T-helper 2 cell treated with Interferon-gamma antibody and Interleukin-4, amounts not matched to agents 5 μg/mL and 100 μg/mL, for 36 hours (primary cell): ENCODE measurements at regions not wholly inside any gene's neighbourhood (a gene's known extent, or its start where the extent isn't known, plus 50 kb on each side); places are given as distances from the start of the nearest gene placed in this dataset.
"Not testable (repeated sequence)": the region's sequence is repeated elsewhere in the genome, so short reads cannot be mapped to it uniquely, and the experiment has no call there.

Experiments used
- DNase-seq: peaks from one replicate; pipeline ENCODE4 v3.0.0; 2021; ENCODE audit warnings: low spot score
- H3K27ac Mint-ChIP-seq: one replicate; pipeline ENCODE4 v1.8.0; 2021; ENCODE audit warnings: mild to moderate bottlenecking, mixed read lengths
- H3K27me3 Mint-ChIP-seq: one replicate; pipeline ENCODE4 v1.8.0; 2021; ENCODE audit warnings: low read depth, mixed read lengths
- H3K36me3 Mint-ChIP-seq: one replicate; pipeline ENCODE4 v1.8.0; 2021; ENCODE audit warnings: low read depth, mixed read lengths
- H3K4me1 Mint-ChIP-seq: one replicate; pipeline ENCODE4 v1.8.0; 2021; ENCODE audit warnings: low read depth, mixed read lengths
- H3K4me3 Mint-ChIP-seq: one replicate; pipeline ENCODE4 v1.8.0; 2022; ENCODE audit warnings: mild to moderate bottlenecking, moderate library complexity, mixed read lengths
- H3K9me3 Mint-ChIP-seq: one replicate; pipeline ENCODE4 v1.8.0; 2021; ENCODE audit warnings: mixed read lengths

GRCh38 chr6:130494729-130495128 is 128.9 kb downstream of the TMEM200A start:
- peaks cover 5% of the 10 kb centered on the region for H3K36me3 Mint-ChIP-seq
- H3K9me3 Mint-ChIP-seq, result peaks cover 25% of the 10 kb centered on the region
- H3K4me3 Mint-ChIP-seq, result no peak overlapping the region
- H3K27me3 Mint-ChIP-seq, result no peaks in the 10 kb centered on the region
- no peak overlapping the region for H3K27ac Mint-ChIP-seq
- DNase-seq, result no peak
- H3K4me1 Mint-ChIP-seq, result peaks cover 3% of the 10 kb centered on the region

GRCh38 chr6:130500693-130501092 is 134.9 kb downstream of the TMEM200A start:
- peaks cover 14% of the 10 kb centered on the region for H3K9me3 Mint-ChIP-seq
- H3K27me3 Mint-ChIP-seq, result no peaks in the 10 kb centered on the region
- H3K27ac Mint-ChIP-seq, result no peak overlapping the region
- H3K4me3 Mint-ChIP-seq, result no peak overlapping the region
- H3K36me3 Mint-ChIP-seq, result peaks cover 20% of the 10 kb centered on the region
- peaks cover 21% of the 10 kb centered on the region for H3K4me1 Mint-ChIP-seq
- no peak for DNase-seq

GRCh38 chr6:130503146-130503545 is 137.3 kb downstream of the TMEM200A start:
- no peak for DNase-seq
- H3K27ac Mint-ChIP-seq, result no peak overlapping the region
- H3K27me3 Mint-ChIP-seq, result no peaks in the 10 kb centered on the region
- H3K36me3 Mint-ChIP-seq, result peaks cover 22% of the 10 kb centered on the region
- H3K4me1 Mint-ChIP-seq, result peaks cover 31% of the 10 kb centered on the region
- no peak overlapping the region for H3K4me3 Mint-ChIP-seq
- H3K9me3 Mint-ChIP-seq, result peaks cover 14% of the 10 kb centered on the region

- H3K27ac Mint-ChIP-seq, result no peak overlapping the region
- no peaks in the 10 kb centered on the region for H3K27me3 Mint-ChIP-seq
- peaks cover 34% of the 10 kb centered on the region for H3K36me3 Mint-ChIP-seq
- H3K4me1 Mint-ChIP-seq, result peaks cover 37% of the 10 kb centered on the region
- H3K9me3 Mint-ChIP-seq, result peaks cover 25% of the 10 kb centered on the region
- no peak overlapping the region for H3K4me3 Mint-ChIP-seq
- no peak for DNase-seq
Observed at GRCh38 chr6:130505808-130506598, 140.2 kb downstream of the TMEM200A start.

DNA sequence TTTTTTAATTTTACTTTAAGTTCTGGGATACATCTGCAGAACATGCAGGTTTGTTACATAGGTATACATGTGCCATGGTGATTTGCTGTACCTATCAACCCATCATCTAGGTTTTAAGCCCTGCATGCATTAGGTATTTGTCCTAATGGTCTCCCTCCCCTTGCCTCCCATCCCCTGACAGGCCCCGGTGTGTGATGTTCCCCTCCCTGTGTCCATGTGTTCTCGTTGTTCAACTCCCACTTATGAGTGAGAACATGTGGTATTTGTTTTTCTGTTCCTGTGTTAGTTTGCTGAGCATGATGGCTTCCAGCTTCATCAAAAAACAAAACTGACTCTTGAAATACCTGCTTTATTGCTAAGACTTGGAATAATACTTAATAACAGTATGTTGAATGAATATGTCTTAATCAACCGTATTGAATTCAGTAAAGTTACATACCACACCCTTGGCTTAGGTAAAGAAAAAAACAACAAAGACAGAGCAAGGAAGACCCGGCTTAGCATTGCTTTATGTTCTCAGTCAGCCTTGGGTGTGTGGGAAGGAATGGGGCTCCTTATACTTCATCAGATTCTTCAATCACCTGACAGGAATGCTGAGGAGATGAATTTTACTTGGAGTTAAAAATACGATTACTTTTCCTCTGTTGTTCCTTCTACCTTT is 141.3 kb downstream of the TMEM200A start:
- peaks cover 34% of the 10 kb centered on the region for H3K4me1 Mint-ChIP-seq
- H3K36me3 Mint-ChIP-seq, result peaks cover 33% of the 10 kb centered on the region
- peaks cover 28% of the 10 kb centered on the region for H3K9me3 Mint-ChIP-seq
- H3K27ac Mint-ChIP-seq, result peak overlapping the region; percentile 5
- not testable (repeated sequence) for H3K27me3 Mint-ChIP-seq, DNase-seq
- H3K4me3 Mint-ChIP-seq, result peak overlapping the region; percentile 41

- H3K4me3 Mint-ChIP-seq, result peak overlapping the region; percentile 41
- peaks cover 28% of the 10 kb centered on the region for H3K9me3 Mint-ChIP-seq
- peaks cover 31% of the 10 kb centered on the region for H3K4me1 Mint-ChIP-seq
- no peaks in the 10 kb centered on the region for H3K27me3 Mint-ChIP-seq
- DNase-seq, result no peak
- H3K27ac Mint-ChIP-seq, result no peak overlapping the region
- H3K36me3 Mint-ChIP-seq, result peaks cover 33% of the 10 kb centered on the region
Observed at GRCh38 chr6:130507666-130508028, 141.8 kb downstream of the TMEM200A start.

DNA sequence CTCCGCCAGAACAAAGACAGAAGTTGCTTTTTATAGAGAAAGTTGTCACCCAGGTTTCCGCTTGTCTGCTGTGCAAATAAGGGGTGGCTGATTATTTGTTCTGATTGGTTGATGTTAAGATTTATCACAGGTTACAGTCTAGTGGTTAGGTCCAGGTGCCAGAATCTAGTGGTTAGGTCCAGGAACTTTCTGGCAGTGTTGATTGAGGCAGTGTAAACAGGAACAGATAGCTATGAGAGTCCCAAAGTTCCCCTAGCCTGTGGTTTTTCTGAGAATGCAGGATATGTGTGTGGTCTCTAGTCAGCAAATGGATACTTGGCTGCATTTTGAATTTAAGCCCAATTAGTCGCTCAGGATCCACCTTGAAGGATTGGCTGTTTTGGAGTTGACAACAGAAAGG is 148.0 kb downstream of the TMEM200A start:
- H3K4me3 Mint-ChIP-seq, result peak overlapping the region; percentile 71
- peaks cover 58% of the 10 kb centered on the region for H3K4me1 Mint-ChIP-seq
- DNase-seq, result peak; percentile 78
- H3K9me3 Mint-ChIP-seq, result peaks cover 56% of the 10 kb centered on the region
- peaks cover 52% of the 10 kb centered on the region for H3K36me3 Mint-ChIP-seq
- H3K27me3 Mint-ChIP-seq, result peaks cover 3% of the 10 kb centered on the region
- H3K27ac Mint-ChIP-seq, result peak overlapping the region; percentile 91

- peaks cover 56% of the 10 kb centered on the region for H3K9me3 Mint-ChIP-seq
- peaks cover 47% of the 10 kb centered on the region for H3K36me3 Mint-ChIP-seq
- H3K4me1 Mint-ChIP-seq, result peaks cover 57% of the 10 kb centered on the region
- H3K27ac Mint-ChIP-seq, result peak overlapping the region; percentile 79
- H3K27me3 Mint-ChIP-seq, result peaks cover 3% of the 10 kb centered on the region
- DNase-seq, result no peak
- no peak overlapping the region for H3K4me3 Mint-ChIP-seq
Observed at GRCh38 chr6:130514712-130515111, 148.9 kb downstream of the TMEM200A start.

DNA sequence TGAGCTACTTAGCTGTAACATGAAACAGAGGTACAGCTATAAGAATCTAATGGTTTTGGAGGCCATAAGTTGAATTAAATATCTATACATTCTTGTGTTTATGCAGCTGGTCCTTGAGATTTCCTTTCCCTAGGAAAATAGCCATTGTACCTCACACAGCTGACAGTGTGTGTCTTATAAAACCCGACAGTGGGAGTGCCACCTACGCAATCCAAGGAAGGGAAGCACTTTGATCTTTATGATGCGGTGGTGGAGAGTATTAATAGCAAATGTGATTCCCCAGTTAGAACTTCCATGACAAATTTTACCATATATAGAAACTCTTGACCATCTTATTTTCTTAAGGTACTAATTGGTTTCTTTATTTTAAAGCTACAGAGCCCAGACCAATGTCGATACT is 149.5 kb downstream of the TMEM200A start:
- no peak for DNase-seq
- Mint-ChIP-seq H3K27ac (peak overlapping the region; percentile 79), H3K36me3 (peaks cover 44% of the 10 kb centered on the region), H3K9me3 (peaks cover 54% of the 10 kb centered on the region), H3K4me1 (peaks cover 57% of the 10 kb centered on the region), H3K4me3 (no peak overlapping the region), H3K27me3 (peaks cover 3% of the 10 kb centered on the region)

GRCh38 chr6:130516604-130517003 is 150.8 kb downstream of the TMEM200A start:
- Mint-ChIP-seq H3K36me3 (peaks cover 48% of the 10 kb centered on the region), H3K4me3 (peak overlapping the region; percentile 20), H3K27ac (peak overlapping the region; percentile 72), H3K4me1 (peaks cover 57% of the 10 kb centered on the region), H3K9me3 (peaks cover 62% of the 10 kb centered on the region), H3K27me3 (peaks cover 3% of the 10 kb centered on the region)
- DNase-seq, result no peak

- Mint-ChIP-seq H3K36me3 (peaks cover 48% of the 10 kb centered on the region), H3K9me3 (peaks cover 62% of the 10 kb centered on the region), H3K27ac (peak overlapping the region; percentile 72), H3K4me3 (peak overlapping the region; percentile 51), H3K4me1 (peaks cover 52% of the 10 kb centered on the region), H3K27me3 (peaks cover 3% of the 10 kb centered on the region)
- no peak for DNase-seq
Observed at GRCh38 chr6:130517444-130517931, 151.7 kb downstream of the TMEM200A start.

DNA sequence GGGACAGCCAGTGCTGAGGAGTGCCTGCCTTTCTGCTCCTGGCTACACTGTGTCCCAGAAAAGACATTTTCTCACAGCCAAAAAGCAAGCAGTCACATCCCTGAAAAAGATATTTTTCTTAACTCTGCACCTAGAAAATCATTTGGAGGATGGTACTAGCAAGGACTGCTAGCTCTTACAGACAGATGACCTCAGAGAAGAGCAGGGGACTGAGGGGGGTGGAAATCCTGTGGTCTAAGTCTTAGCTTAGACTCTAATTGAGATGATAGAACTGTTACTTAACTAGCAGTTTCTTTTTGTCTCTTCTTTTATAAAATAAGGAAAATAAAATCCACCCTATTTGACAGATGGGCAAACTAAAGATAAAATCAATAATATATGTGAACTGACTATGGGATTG is 152.8 kb downstream of the TMEM200A start:
- peaks cover 3% of the 10 kb centered on the region for H3K27me3 Mint-ChIP-seq
- H3K9me3 Mint-ChIP-seq, result peaks cover 63% of the 10 kb centered on the region
- H3K4me1 Mint-ChIP-seq, result peaks cover 44% of the 10 kb centered on the region
- peak overlapping the region; percentile 6 for H3K27ac Mint-ChIP-seq
- no peak for DNase-seq
- no peak overlapping the region for H3K4me3 Mint-ChIP-seq
- H3K36me3 Mint-ChIP-seq, result peaks cover 52% of the 10 kb centered on the region

DNA sequence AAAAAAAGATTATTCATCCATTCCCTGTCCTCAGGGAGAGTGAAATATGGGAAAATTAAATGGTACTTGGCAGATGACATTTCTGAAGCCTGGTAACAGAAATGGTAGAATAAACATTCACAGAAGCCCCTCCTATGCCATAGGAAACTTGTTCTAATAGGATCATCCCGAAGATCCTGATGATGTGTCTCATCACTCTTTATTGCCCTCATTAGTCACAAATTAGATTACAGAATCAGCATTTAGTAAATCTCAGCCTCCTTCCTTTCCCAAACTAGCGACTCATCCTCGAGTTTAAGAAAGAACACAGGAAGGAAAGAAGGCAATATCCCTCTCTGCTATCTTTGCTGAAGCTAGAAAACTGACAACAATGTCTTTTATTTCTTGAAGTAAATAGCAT is 154.4 kb downstream of the TMEM200A start:
- H3K4me1 Mint-ChIP-seq, result peaks cover 40% of the 10 kb centered on the region
- H3K9me3 Mint-ChIP-seq, result peaks cover 53% of the 10 kb centered on the region
- H3K27ac Mint-ChIP-seq, result no peak overlapping the region
- H3K4me3 Mint-ChIP-seq, result no peak overlapping the region
- peaks cover 40% of the 10 kb centered on the region for H3K36me3 Mint-ChIP-seq
- no peak for DNase-seq
- H3K27me3 Mint-ChIP-seq, result no peaks in the 10 kb centered on the region

- peaks cover 50% of the 10 kb centered on the region for H3K9me3 Mint-ChIP-seq
- H3K27me3 Mint-ChIP-seq, result no peaks in the 10 kb centered on the region
Observed at GRCh38 chr6:130520801-130521200, 155.0 kb downstream of the TMEM200A start.

More at GRCh38 chr6:130520801-130521200, 155.0 kb downstream of the TMEM200A start:
- DNase-seq, result no peak
- no peak overlapping the region for H3K4me3 Mint-ChIP-seq
- H3K27ac Mint-ChIP-seq, result no peak overlapping the region
- H3K36me3 Mint-ChIP-seq, result peaks cover 35% of the 10 kb centered on the region
- H3K4me1 Mint-ChIP-seq, result peaks cover 43% of the 10 kb centered on the region
